Endodermal cell (in vitro differentiated cells): ENCODE measurements at regions not wholly inside any gene's neighbourhood (a gene's known extent, or its start where the extent isn't known, plus 50 kb on each side); places are given as distances from the start of the nearest gene placed in this dataset.

ENCODE experiments used
- DNase-seq: peaks from one replicate; pipeline ENCODE4 v3.0.0-alpha.2; 2017
- H3K27ac ChIP-seq: 2 replicates; pipeline ENCODE4 v1.5.1; 2013; ENCODE audit warnings: mild to moderate bottlenecking, low read depth, low read length, moderate library complexity
- H3K27me3 ChIP-seq: 2 replicates; pipeline ENCODE4 v1.6.1; 2013; ENCODE audit warnings: mild to moderate bottlenecking, low read length, moderate library complexity; ENCODE audit not compliant: insufficient read depth, control insufficient read depth, poor library complexity, severe bottlenecking
- H3K36me3 ChIP-seq: 2 replicates; pipeline ENCODE4 v1.7.0; 2013; ENCODE audit warnings: mild to moderate bottlenecking, low read length, moderate library complexity; ENCODE audit not compliant: control insufficient read depth, insufficient read depth
- H3K4me1 ChIP-seq: one replicate; pipeline ENCODE4 v1.7.0; 2013; ENCODE audit warnings: low read length; ENCODE audit not compliant: control insufficient read depth, insufficient read depth
- H3K4me3 ChIP-seq: 2 replicates; pipeline ENCODE4 v1.5.1; 2013; ENCODE audit warnings: mild to moderate bottlenecking, low read length, moderate library complexity
- H3K9ac ChIP-seq: 2 replicates; pipeline ENCODE4 v1.6.1; 2013; ENCODE audit warnings: mild to moderate bottlenecking, low read length, moderate library complexity; ENCODE audit not compliant: poor library complexity, severe bottlenecking; ENCODE audit errors: extremely low read depth
- H3K9me3 ChIP-seq: 2 replicates; pipeline ENCODE4 v1.6.1; 2013; ENCODE audit warnings: mild to moderate bottlenecking, low read length, moderate library complexity; ENCODE audit not compliant: control insufficient read depth
- H3K27ac Mint-ChIP-seq: 2 replicates; pipeline ENCODE4 v1.8.0; 2020; ENCODE audit warnings: mixed read lengths
- H3K27me3 Mint-ChIP-seq: 2 replicates; pipeline ENCODE4 v1.8.0; 2021; ENCODE audit warnings: mild to moderate bottlenecking, mixed read lengths; ENCODE audit not compliant: insufficient read depth
- H3K36me3 Mint-ChIP-seq: 2 replicates; pipeline ENCODE4 v1.8.0; 2020; ENCODE audit warnings: low read depth, mixed read lengths
- H3K4me1 Mint-ChIP-seq: 2 replicates; pipeline ENCODE4 v1.8.0; 2020; ENCODE audit warnings: mixed read lengths
- H3K4me3 Mint-ChIP-seq: 2 replicates; pipeline ENCODE4 v1.8.0; 2020; ENCODE audit warnings: mild to moderate bottlenecking, moderate library complexity, mixed read lengths
- H3K9me3 Mint-ChIP-seq: 2 replicates; pipeline ENCODE4 v1.8.0; 2020; ENCODE audit warnings: mild to moderate bottlenecking, mixed read lengths
- CTCF ChIP-seq: fragments of 200-600 bp; sonication (generic); conservative IDR thresholded peaks from 2 replicates; pipeline ENCODE4 v1.5.0; 2021; ENCODE audit warnings: antibody characterized with exemption, mild to moderate bottlenecking
- WGBS, 2 experiments: methylation state at CpG; one replicate each; pipeline versions ENCODE4 v1.1.5 to v1.1.7; 2013; ENCODE audit warnings: missing lambda C conversion rate in 2 of 2, mixed read lengths in 1 of 2; ENCODE audit not compliant: insufficient coverage in 1 of 2, insufficient read length in 1 of 2; 5-methylcytosine and 5-hydroxymethylcytosine counted together

DNA sequence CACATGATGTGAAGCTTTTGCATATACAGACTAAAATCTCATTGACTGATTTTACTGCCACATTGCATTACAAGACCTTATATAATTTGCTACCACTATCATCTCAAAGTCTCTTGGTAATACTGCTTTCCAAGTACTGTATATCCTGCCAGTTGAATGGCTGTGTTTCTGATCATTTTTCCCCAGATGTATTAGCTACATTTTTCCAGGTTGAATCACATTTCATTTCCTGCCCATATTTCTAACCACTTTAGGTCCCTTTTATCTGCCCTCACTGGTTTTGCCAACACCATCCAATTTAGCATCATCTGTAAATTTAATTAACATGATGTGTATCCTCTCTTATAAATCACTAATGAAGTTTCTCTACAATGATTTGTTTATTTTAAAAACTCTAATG, 365.7 kb upstream of the PMFBP1 start:
- Histone ChIP-seq H3K27me3 (no peaks in the 10 kb centered on the region), H3K9ac (no peak overlapping the region), H3K9me3 (peaks cover 16% of the 10 kb centered on the region), H3K4me3 (no peak overlapping the region), H3K4me1 (no peaks in the 10 kb centered on the region), H3K27ac (no peak overlapping the region), H3K36me3 (no peaks in the 10 kb centered on the region)
- no peak for TF ChIP-seq CTCF
- DNase-seq = no peak
- no peaks in the 10 kb centered on the region for H3K27me3 Mint-ChIP-seq
- peaks cover 7% of the 10 kb centered on the region for H3K36me3 Mint-ChIP-seq
- no peak overlapping the region for H3K27ac Mint-ChIP-seq
- H3K4me1 Mint-ChIP-seq = no peaks in the 10 kb centered on the region
- H3K4me3 Mint-ChIP-seq = no peak overlapping the region
- H3K9me3 Mint-ChIP-seq = peaks cover 13% of the 10 kb centered on the region

GRCh38 chr16:72536723-72537435, 364.9 kb upstream of the PMFBP1 start:
- no peaks in the 10 kb centered on the region for H3K27me3 Mint-ChIP-seq
- Histone ChIP-seq H3K4me1 (no peaks in the 10 kb centered on the region), H3K27ac (no peak overlapping the region), H3K9ac (no peak overlapping the region), H3K36me3 (no peaks in the 10 kb centered on the region), H3K4me3 (no peak overlapping the region), H3K27me3 (no peaks in the 10 kb centered on the region), H3K9me3 (peaks cover 9% of the 10 kb centered on the region)
- DNase-seq = no peak
- peaks cover 11% of the 10 kb centered on the region for H3K9me3 Mint-ChIP-seq
- no peak overlapping the region for H3K4me3 Mint-ChIP-seq
- peaks cover 2% of the 10 kb centered on the region for H3K36me3 Mint-ChIP-seq
- 83 to 90% methylated on average over 2 of the region's 2 CpGs for WGBS, 2 experiments
- TF ChIP-seq CTCF = no peak
- H3K27ac Mint-ChIP-seq = no peak overlapping the region
- no peaks in the 10 kb centered on the region for H3K4me1 Mint-ChIP-seq

DNA sequence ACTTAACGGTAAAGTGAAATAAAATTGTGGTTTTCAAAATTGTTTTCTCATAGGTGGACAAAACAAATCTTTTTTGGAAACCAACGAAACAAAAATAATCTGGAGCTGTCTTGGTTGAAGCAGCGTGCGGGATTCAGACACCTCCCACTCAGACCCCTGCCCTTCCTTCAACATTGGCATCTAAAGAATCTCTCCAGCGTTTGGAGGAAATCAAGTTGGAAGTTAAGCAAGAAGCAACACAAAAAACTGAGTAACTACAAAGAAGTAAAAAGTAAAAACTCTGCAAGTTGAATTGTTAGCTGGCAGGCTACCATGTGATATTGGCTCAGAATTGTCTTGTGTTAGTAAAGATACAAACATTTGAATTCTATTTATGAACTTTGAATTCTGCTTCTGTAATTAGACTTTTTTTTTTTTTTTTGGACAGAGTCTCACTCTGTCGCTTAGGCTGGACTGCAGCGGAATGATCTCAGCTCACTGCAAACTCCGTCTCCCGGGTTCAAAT, 361.0 kb upstream of the PMFBP1 start:
- no peak overlapping the region for H3K27ac Mint-ChIP-seq
- WGBS, 2 experiments = 92% methylated on average over 5 to 9 of the region's 9 CpGs

More for the DNA sequence above, 361.0 kb upstream of the PMFBP1 start:
- no peak for TF ChIP-seq CTCF
- H3K4me1 ChIP-seq = no peaks in the 10 kb centered on the region
- no peak overlapping the region for H3K4me3 ChIP-seq
- no peaks in the 10 kb centered on the region for H3K36me3 ChIP-seq
- peaks cover 11% of the 10 kb centered on the region for H3K9me3 ChIP-seq
- H3K9ac ChIP-seq = no peak overlapping the region
- no peaks in the 10 kb centered on the region for H3K4me1 Mint-ChIP-seq
- H3K27me3 Mint-ChIP-seq = no peaks in the 10 kb centered on the region
- H3K27ac ChIP-seq = no peak overlapping the region
- peaks cover 24% of the 10 kb centered on the region for H3K36me3 Mint-ChIP-seq
- no peaks in the 10 kb centered on the region for H3K27me3 ChIP-seq
- H3K9me3 Mint-ChIP-seq = peaks cover 26% of the 10 kb centered on the region
- DNase-seq = no peak
- H3K4me3 Mint-ChIP-seq = no peak overlapping the region
